ENCODE measurements at regions not wholly inside any gene's neighbourhood (a gene's known extent, or its start where the extent isn't known, plus 50 kb on each side); places are given as distances from the start of the nearest gene placed in this dataset.

DNA sequence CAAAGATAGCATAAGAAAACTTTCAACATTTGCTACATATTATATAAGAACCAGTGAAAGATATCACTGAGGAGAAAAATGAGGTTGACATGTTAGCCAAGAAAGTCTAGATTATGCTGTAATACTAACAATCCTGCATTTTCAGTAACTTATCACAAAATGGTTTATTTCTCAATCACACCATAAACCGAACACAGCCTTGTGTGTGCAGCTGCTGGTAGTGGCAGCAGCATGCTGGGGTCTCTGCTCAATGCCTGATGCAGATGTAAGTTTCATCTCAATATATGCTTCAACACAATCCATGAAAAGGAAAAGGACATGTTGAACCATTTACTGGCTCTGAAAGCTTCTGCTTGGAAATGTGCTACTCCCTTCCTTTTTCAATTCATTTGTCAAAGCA lies 376.3 kb downstream of the GPD2 start:
- no peak for TF ChIP-seq CTCF (IDR thresholded peaks at IDR 0.05)
- ATAC-seq = no peak
- no peak overlapping the region for H3K27ac ChIP-seq
- no peaks in the 10 kb centered on the region for H3K27me3 ChIP-seq
- DNase-seq = peak in 2 of 4 donors; percentile 76 to 83
- no peak overlapping the region for H3K4me3 ChIP-seq
- H3K36me3 ChIP-seq = no peaks in the 10 kb centered on the region
- intact Hi-C loops (cut with DNase I) = no loop called here
- H3K4me1 ChIP-seq = no peaks in the 10 kb centered on the region
- H3K9me3 ChIP-seq = no peaks in the 10 kb centered on the region

GRCh38 chr2:156817430-156817829 lies 381.3 kb downstream of the GPD2 start:
- TF ChIP-seq CTCF (IDR thresholded peaks at IDR 0.05) = no peak
- H3K36me3 ChIP-seq = no peaks in the 10 kb centered on the region
- DNase-seq (no peak), ATAC-seq (no peak)
- H3K4me3 ChIP-seq = no peak overlapping the region
- intact Hi-C loops (cut with DNase I) = no loop called here
- H3K27me3 ChIP-seq = no peaks in the 10 kb centered on the region
- H3K4me1 ChIP-seq = no peaks in the 10 kb centered on the region
- no peak overlapping the region for H3K27ac ChIP-seq
- no peaks in the 10 kb centered on the region for H3K9me3 ChIP-seq

- Histone ChIP-seq H3K27me3 (no peaks in the 10 kb centered on the region), H3K36me3 (no peaks in the 10 kb centered on the region), H3K4me3 (no peak overlapping the region), H3K9me3 (no peaks in the 10 kb centered on the region), H3K4me1 (no peaks in the 10 kb centered on the region), H3K27ac (no peak overlapping the region)
- intact Hi-C loops (cut with DNase I) = no loop called here
- ATAC-seq (no peak), DNase-seq (peak in 1 of 4 donors; percentile 17)
- TF ChIP-seq CTCF (IDR thresholded peaks at IDR 0.05) = no peak
Observed at GRCh38 chr2:156818221-156818620, 382.0 kb downstream of the GPD2 start.

DNA sequence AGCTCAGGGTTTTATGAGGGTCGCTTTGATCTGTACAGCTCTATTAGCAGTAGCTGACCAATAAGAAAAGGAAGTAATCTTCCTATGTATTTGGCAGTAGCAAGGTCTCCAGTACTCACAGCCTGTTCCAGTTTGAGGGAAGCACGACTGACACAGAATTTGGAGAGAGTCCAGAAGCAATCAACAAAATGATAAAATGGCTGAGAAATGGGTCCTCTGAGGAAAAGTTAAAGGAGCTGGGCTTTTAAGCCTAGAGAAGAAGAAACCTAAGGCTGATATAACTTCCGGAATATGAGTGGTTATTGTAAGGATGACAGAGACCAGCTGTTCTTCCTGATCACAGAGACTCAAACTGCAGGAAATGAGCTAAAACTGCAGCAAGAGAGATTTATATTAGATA lies 382.8 kb downstream of the GPD2 start:
- no peaks in the 10 kb centered on the region for H3K27me3 ChIP-seq
- H3K27ac ChIP-seq = no peak overlapping the region
- TF ChIP-seq CTCF (IDR thresholded peaks at IDR 0.05) = no peak
- H3K9me3 ChIP-seq = no peaks in the 10 kb centered on the region
- no peaks in the 10 kb centered on the region for H3K36me3 ChIP-seq
- DNase-seq (peak in 2 of 4 donors; percentile 70 to 81), ATAC-seq (no peak)
- no peak overlapping the region for H3K4me3 ChIP-seq
- intact Hi-C loops (cut with DNase I) = no loop called here
- H3K4me1 ChIP-seq = no peaks in the 10 kb centered on the region

DNA sequence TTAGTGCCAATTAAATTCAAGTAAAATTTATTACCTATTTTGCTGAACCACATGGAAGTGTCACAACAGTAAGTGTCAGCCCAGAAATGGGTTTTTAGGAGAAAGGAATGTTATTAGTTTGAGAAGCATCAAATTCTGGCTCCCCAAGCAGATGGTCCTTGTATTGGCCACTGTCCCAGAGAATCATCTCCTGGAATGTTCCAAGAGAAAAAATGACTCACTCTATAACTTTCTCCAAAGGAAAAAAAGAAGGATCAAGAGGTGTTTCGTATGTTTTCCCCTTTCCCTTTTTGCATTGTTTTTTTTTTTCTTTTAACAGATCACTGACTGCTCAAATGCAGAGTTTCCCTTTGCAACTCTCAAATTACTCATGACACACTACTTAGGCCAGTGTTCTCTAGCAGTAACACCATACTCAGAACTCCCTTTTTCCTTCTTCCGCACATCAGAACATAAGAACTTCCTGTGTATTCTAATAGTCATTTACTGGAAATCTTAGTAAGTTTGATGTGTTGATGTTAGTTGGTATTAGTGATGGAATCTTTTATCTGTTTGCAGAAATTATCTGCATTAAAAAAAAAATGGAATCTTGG lies 390.3 kb downstream of the GPD2 start:
- peak; percentile 25 for ATAC-seq

More for the DNA sequence above, 390.3 kb downstream of the GPD2 start:
- Histone ChIP-seq H3K27ac (no peak overlapping the region), H3K4me3 (no peak overlapping the region), H3K27me3 (no peaks in the 10 kb centered on the region), H3K9me3 (no peaks in the 10 kb centered on the region), H3K36me3 (no peaks in the 10 kb centered on the region), H3K4me1 (no peaks in the 10 kb centered on the region)
- intact Hi-C loops (cut with DNase I) = no loop called here
- no peak for TF ChIP-seq CTCF (IDR thresholded peaks at IDR 0.05)
- DNase-seq = peak in 2 of 4 donors; percentile 42 to 57

Data from left lung (tissue), 4 donors.